ENCODE measurements at regions not wholly inside any gene's neighbourhood (a gene's known extent, or its start where the extent isn't known, plus 50 kb on each side); places are given as distances from the start of the nearest gene placed in this dataset.

DNA sequence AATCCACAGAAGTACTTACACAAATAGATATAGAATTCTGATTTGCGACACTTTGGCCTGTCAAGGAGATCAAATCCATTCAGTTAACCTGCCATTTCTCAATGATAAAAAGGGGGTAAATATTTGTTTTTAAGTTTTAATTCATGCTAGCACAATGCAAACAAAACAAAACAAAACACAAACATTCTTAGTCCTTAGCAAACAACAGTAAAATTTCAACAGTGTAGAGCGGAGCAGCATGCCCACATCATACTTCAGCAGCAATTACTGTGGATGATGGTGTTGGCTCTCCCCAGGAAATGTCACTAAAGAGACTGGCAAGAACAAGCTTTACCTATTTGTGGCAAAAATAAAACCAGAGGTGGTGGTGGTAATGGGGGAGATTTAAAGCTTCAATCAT lies 625.2 kb upstream of the PCDH20 start:
- TF ChIP-seq, protein P1, sequence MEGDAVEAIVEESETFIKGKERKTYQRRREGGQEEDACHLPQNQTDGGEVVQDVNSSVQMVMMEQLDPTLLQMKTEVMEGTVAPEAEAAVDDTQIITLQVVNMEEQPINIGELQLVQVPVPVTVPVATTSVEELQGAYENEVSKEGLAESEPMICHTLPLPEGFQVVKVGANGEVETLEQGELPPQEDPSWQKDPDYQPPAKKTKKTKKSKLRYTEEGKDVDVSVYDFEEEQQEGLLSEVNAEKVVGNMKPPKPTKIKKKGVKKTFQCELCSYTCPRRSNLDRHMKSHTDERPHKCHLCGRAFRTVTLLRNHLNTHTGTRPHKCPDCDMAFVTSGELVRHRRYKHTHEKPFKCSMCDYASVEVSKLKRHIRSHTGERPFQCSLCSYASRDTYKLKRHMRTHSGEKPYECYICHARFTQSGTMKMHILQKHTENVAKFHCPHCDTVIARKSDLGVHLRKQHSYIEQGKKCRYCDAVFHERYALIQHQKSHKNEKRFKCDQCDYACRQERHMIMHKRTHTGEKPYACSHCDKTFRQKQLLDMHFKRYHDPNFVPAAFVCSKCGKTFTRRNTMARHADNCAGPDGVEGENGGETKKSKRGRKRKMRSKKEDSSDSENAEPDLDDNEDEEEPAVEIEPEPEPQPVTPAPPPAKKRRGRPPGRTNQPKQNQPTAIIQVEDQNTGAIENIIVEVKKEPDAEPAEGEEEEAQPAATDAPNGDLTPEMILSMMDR (IDR thresholded peaks at IDR 0.05): no peak
- TF ChIP-seq POLR2A (IDR thresholded peaks at IDR 0.05): no peak

Data from gastroesophageal sphincter (tissue), 3 donors.